ENCODE measurements at regions not wholly inside any gene's neighbourhood (a gene's known extent, or its start where the extent isn't known, plus 50 kb on each side); places are given as distances from the start of the nearest gene placed in this dataset.
"Not testable (repeated sequence)": the region's sequence is repeated elsewhere in the genome, so short reads cannot be mapped to it uniquely, and the experiment has no call there.

- Histone ChIP-seq H3K9ac (ENCODE audit: low read length in 2 of 2) (no peak overlapping the region), H3K36me3 (ENCODE audit: control insufficient read depth in 2 of 2, insufficient read depth in 2 of 2, low read length in 2 of 2) (no peaks in the 10 kb centered on the region), H3K4me1 (ENCODE audit: control insufficient read depth, insufficient read depth, low read length) (peaks cover 4% of the 10 kb centered on the region), H3K4me3 (ENCODE audit: low read length in 2 of 2) (no peak overlapping the region), H3K9me3 (ENCODE audit: control insufficient read depth in 2 of 2, low read length in 2 of 2) (no peaks in the 10 kb centered on the region), H3K27me3 (ENCODE audit: control insufficient read depth in 1 of 2, insufficient read depth in 2 of 2, low read length in 2 of 2) (no peaks in the 10 kb centered on the region), H3K27ac (ENCODE audit: low read length) (no peak overlapping the region)
Measured at GRCh38 chr14:53365486-53366130, 212.5 kb upstream of the DDHD1 start.

DNA sequence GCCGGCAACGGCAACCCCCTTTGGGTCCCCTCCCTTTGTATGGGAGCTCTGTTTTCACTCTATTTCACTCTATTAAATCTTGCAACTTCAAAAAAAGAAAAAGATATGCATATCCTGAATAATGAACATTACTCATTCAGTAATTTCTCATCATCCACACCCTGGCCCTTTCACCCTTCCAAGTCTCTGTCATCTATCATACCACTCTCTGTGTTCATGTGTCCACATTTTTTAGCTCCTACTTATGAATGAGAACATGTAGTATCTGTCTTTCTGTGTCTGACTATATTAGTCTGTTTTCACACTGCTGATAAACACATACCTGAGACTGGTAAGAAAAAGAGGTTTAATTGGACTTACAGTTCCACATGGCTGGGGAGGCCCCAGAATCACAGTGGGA lies 209.8 kb upstream of the DDHD1 start:
- H3K27me3 ChIP-seq (ENCODE audit: control insufficient read depth in 1 of 2, insufficient read depth in 2 of 2, low read length in 2 of 2); H3K9me3 ChIP-seq (ENCODE audit: control insufficient read depth in 2 of 2, low read length in 2 of 2); H3K9ac ChIP-seq (ENCODE audit: low read length in 2 of 2); H3K4me1 ChIP-seq (ENCODE audit: control insufficient read depth, insufficient read depth, low read length); H3K36me3 ChIP-seq (ENCODE audit: control insufficient read depth in 2 of 2, insufficient read depth in 2 of 2, low read length in 2 of 2); H3K27ac ChIP-seq (ENCODE audit: low read length); H3K4me3 ChIP-seq (ENCODE audit: low read length in 2 of 2): not testable (repeated sequence)

DNA sequence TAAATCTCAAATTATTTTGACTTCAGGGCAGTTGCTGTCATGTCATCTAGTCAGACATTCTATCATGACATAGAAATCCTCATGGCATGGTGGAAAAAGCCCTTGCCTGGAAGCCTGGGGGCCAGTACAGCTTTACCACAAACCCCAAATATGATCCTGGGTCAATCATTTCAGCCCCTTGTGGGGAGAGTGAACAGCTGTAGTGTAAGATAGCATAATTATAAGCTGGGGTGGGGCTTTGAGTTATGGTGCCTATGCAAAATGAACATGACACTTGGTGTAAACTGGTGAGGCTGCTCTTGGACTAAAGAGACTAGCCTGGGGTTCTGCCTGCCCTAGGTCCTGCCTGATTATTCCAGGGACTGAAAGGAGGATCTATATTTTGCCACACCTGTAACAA lies 207.7 kb upstream of the DDHD1 start:
- H3K27me3 ChIP-seq (ENCODE audit: control insufficient read depth in 1 of 2, insufficient read depth in 2 of 2, low read length in 2 of 2) = no peaks in the 10 kb centered on the region
- H3K4me1 ChIP-seq (ENCODE audit: control insufficient read depth, insufficient read depth, low read length) = no peaks in the 10 kb centered on the region
- H3K9ac ChIP-seq (ENCODE audit: low read length in 2 of 2) = no peak overlapping the region
- no peaks in the 10 kb centered on the region for H3K36me3 ChIP-seq (ENCODE audit: control insufficient read depth in 2 of 2, insufficient read depth in 2 of 2, low read length in 2 of 2)
- no peaks in the 10 kb centered on the region for H3K9me3 ChIP-seq (ENCODE audit: control insufficient read depth in 2 of 2, low read length in 2 of 2)
- H3K27ac ChIP-seq (ENCODE audit: low read length) = no peak overlapping the region
- H3K4me3 ChIP-seq (ENCODE audit: low read length in 2 of 2) = no peak overlapping the region

DNA sequence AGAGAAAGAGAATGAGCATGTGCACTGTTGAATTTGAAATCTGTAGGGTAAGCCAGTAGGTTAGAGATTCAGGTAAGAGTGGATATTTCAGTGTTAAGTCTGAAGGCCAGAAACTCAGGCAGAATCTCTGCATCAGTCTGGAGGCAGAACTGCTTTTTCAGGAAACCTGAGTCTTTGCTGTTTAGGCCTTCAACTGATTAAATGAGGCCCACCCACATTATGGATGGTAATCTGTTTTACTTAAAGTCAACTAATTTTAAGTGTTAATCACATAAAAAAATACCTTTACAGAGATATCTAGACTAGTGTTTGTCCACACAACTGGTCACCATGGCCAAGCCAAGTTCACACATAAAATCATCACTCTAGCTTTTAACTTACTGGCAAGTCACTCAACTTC lies 205.0 kb upstream of the DDHD1 start:
- Histone ChIP-seq H3K36me3 (ENCODE audit: control insufficient read depth in 2 of 2, insufficient read depth in 2 of 2, low read length in 2 of 2) (no peaks in the 10 kb centered on the region), H3K27me3 (ENCODE audit: control insufficient read depth in 1 of 2, insufficient read depth in 2 of 2, low read length in 2 of 2) (no peaks in the 10 kb centered on the region), H3K27ac (ENCODE audit: low read length) (no peak overlapping the region), H3K4me3 (ENCODE audit: low read length in 2 of 2) (no peak overlapping the region), H3K9me3 (ENCODE audit: control insufficient read depth in 2 of 2, low read length in 2 of 2) (no peaks in the 10 kb centered on the region), H3K9ac (ENCODE audit: low read length in 2 of 2) (no peak overlapping the region), H3K4me1 (ENCODE audit: control insufficient read depth, insufficient read depth, low read length) (no peaks in the 10 kb centered on the region)

DNA sequence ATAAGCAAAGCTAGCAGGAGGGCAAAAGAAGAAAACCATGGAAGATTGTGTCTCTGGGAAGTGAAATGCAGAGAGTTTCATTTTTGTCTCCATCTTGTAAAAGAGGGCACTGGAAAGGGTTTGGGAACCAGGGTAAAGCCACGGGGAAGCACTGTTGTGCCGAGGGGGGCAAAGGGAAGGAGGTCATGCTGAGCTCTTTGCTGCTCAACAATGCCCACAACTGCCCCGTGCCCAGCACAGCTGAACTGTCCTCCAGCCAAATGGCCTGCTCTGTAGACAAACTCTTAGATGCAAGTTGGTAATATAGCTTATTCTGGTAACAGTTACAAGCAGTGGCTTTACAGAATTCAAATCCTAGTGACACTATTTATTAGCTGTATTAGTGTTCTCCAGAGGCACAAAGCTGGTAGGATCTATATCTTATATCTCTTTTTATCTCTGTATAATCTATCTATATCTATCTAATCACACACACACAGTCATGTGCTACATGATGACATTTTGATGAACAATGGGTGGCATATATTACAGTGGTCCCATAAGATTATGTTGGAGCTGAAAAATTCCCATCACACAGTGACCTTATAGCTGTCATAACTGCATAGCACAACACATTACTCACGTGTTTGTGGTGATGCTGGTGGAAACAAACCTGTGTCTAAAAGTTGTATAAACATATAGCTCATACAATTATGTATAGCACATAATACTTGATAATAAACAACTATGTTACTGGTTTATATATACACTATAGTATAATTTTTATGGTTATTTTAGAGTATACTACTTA lies 203.4 kb upstream of the DDHD1 start:
- no peak overlapping the region for H3K4me3 ChIP-seq (ENCODE audit: low read length in 2 of 2)
- H3K9me3 ChIP-seq (ENCODE audit: control insufficient read depth in 2 of 2, low read length in 2 of 2) = no peaks in the 10 kb centered on the region
- H3K36me3 ChIP-seq (ENCODE audit: control insufficient read depth in 2 of 2, insufficient read depth in 2 of 2, low read length in 2 of 2) = no peaks in the 10 kb centered on the region
- H3K27me3 ChIP-seq (ENCODE audit: control insufficient read depth in 1 of 2, insufficient read depth in 2 of 2, low read length in 2 of 2) = no peaks in the 10 kb centered on the region
- H3K27ac ChIP-seq (ENCODE audit: low read length) = no peak overlapping the region
- H3K4me1 ChIP-seq (ENCODE audit: control insufficient read depth, insufficient read depth, low read length) = no peaks in the 10 kb centered on the region
- no peak overlapping the region for H3K9ac ChIP-seq (ENCODE audit: low read length in 2 of 2)

- Histone ChIP-seq H3K27me3 (ENCODE audit: control insufficient read depth in 1 of 2, insufficient read depth in 2 of 2, low read length in 2 of 2) (no peaks in the 10 kb centered on the region), H3K4me1 (ENCODE audit: control insufficient read depth, insufficient read depth, low read length) (no peaks in the 10 kb centered on the region), H3K36me3 (ENCODE audit: control insufficient read depth in 2 of 2, insufficient read depth in 2 of 2, low read length in 2 of 2) (no peaks in the 10 kb centered on the region), H3K9ac (ENCODE audit: low read length in 2 of 2) (no peak overlapping the region), H3K9me3 (ENCODE audit: control insufficient read depth in 2 of 2, low read length in 2 of 2) (no peaks in the 10 kb centered on the region), H3K27ac (ENCODE audit: low read length) (no peak overlapping the region), H3K4me3 (ENCODE audit: low read length in 2 of 2) (no peak overlapping the region)
Measured at GRCh38 chr14:53355581-53356112, 202.5 kb upstream of the DDHD1 start.

GRCh38 chr14:53354336-53354735 lies 201.2 kb upstream of the DDHD1 start:
- Histone ChIP-seq H3K9me3 (ENCODE audit: control insufficient read depth in 2 of 2, low read length in 2 of 2) (no peaks in the 10 kb centered on the region), H3K27ac (ENCODE audit: low read length) (no peak overlapping the region)

GRCh38 chr14:53350866-53351265 lies 197.7 kb upstream of the DDHD1 start:
- Histone ChIP-seq H3K27me3 (ENCODE audit: control insufficient read depth in 1 of 2, insufficient read depth in 2 of 2, low read length in 2 of 2) (no peaks in the 10 kb centered on the region), H3K9ac (ENCODE audit: low read length in 2 of 2) (no peak overlapping the region), H3K9me3 (ENCODE audit: control insufficient read depth in 2 of 2, low read length in 2 of 2) (no peaks in the 10 kb centered on the region), H3K4me3 (ENCODE audit: low read length in 2 of 2) (no peak overlapping the region), H3K27ac (ENCODE audit: low read length) (no peak overlapping the region), H3K36me3 (ENCODE audit: control insufficient read depth in 2 of 2, insufficient read depth in 2 of 2, low read length in 2 of 2) (no peaks in the 10 kb centered on the region), H3K4me1 (ENCODE audit: control insufficient read depth, insufficient read depth, low read length) (no peaks in the 10 kb centered on the region)

More at GRCh38 chr14:53354336-53354735, 201.2 kb upstream of the DDHD1 start:
- no peak overlapping the region for H3K9ac ChIP-seq (ENCODE audit: low read length in 2 of 2)
- H3K4me3 ChIP-seq (ENCODE audit: low read length in 2 of 2) = no peak overlapping the region
- H3K27me3 ChIP-seq (ENCODE audit: control insufficient read depth in 1 of 2, insufficient read depth in 2 of 2, low read length in 2 of 2) = no peaks in the 10 kb centered on the region
- no peaks in the 10 kb centered on the region for H3K36me3 ChIP-seq (ENCODE audit: control insufficient read depth in 2 of 2, insufficient read depth in 2 of 2, low read length in 2 of 2)
- no peaks in the 10 kb centered on the region for H3K4me1 ChIP-seq (ENCODE audit: control insufficient read depth, insufficient read depth, low read length)

GRCh38 chr14:53350429-53350828 lies 197.3 kb upstream of the DDHD1 start:
- no peak overlapping the region for H3K4me3 ChIP-seq (ENCODE audit: low read length in 2 of 2)
- H3K27ac ChIP-seq (ENCODE audit: low read length) = no peak overlapping the region
- no peaks in the 10 kb centered on the region for H3K36me3 ChIP-seq (ENCODE audit: control insufficient read depth in 2 of 2, insufficient read depth in 2 of 2, low read length in 2 of 2)
- no peaks in the 10 kb centered on the region for H3K27me3 ChIP-seq (ENCODE audit: control insufficient read depth in 1 of 2, insufficient read depth in 2 of 2, low read length in 2 of 2)
- no peak overlapping the region for H3K9ac ChIP-seq (ENCODE audit: low read length in 2 of 2)
- H3K9me3 ChIP-seq (ENCODE audit: control insufficient read depth in 2 of 2, low read length in 2 of 2) = no peaks in the 10 kb centered on the region
- H3K4me1 ChIP-seq (ENCODE audit: control insufficient read depth, insufficient read depth, low read length) = no peaks in the 10 kb centered on the region

DNA sequence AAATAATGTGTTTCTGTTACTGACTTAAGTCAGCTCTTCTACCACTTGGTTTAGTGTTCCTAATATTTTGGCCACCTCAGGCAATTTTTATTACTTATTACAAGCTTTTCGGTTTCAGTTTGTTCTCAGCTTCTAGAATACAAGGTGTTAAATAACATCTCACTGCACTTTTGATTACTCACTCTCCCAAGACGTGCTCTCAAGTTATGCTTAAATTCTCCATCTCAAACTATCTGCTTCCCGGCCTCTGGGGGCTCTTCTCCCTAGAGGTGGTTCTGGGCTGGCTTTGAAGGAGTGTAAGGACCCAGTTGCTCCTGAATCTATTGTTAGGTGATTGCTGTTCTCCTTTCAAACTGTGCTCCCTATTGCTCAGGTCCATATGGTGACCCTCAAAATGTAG lies 193.9 kb upstream of the DDHD1 start:
- no peaks in the 10 kb centered on the region for H3K27me3 ChIP-seq (ENCODE audit: control insufficient read depth in 1 of 2, insufficient read depth in 2 of 2, low read length in 2 of 2)
- H3K36me3 ChIP-seq (ENCODE audit: control insufficient read depth in 2 of 2, insufficient read depth in 2 of 2, low read length in 2 of 2) = no peaks in the 10 kb centered on the region
- no peak overlapping the region for H3K4me3 ChIP-seq (ENCODE audit: low read length in 2 of 2)
- no peak overlapping the region for H3K27ac ChIP-seq (ENCODE audit: low read length)
- no peaks in the 10 kb centered on the region for H3K4me1 ChIP-seq (ENCODE audit: control insufficient read depth, insufficient read depth, low read length)
- H3K9ac ChIP-seq (ENCODE audit: low read length in 2 of 2) = no peak overlapping the region
- H3K9me3 ChIP-seq (ENCODE audit: control insufficient read depth in 2 of 2, low read length in 2 of 2) = no peaks in the 10 kb centered on the region

DNA sequence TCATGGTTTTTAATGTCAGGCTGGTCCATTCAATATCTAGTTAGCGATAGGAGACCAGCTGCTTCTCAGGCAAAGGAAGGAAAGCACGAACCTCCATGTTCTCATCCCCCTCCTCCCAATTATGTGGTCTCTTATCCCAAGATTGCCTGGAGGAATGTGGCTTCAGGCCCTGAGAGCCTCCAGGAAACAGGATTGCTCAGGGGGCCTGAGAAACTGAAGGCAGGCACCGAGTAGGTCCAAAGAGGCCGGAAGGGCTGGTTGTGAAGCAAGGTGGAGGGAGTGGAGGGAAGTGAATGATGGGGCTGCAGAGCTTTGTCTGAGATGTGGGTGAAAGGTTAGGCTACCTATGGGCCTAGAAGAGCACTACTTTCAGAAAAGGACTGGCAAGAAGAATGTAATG lies 188.2 kb upstream of the DDHD1 start:
- Histone ChIP-seq H3K27ac (ENCODE audit: low read length) (no peak overlapping the region), H3K36me3 (ENCODE audit: control insufficient read depth in 2 of 2, insufficient read depth in 2 of 2, low read length in 2 of 2) (no peaks in the 10 kb centered on the region), H3K4me1 (ENCODE audit: control insufficient read depth, insufficient read depth, low read length) (no peaks in the 10 kb centered on the region), H3K9me3 (ENCODE audit: control insufficient read depth in 2 of 2, low read length in 2 of 2) (no peaks in the 10 kb centered on the region), H3K4me3 (ENCODE audit: low read length in 2 of 2) (no peak overlapping the region), H3K9ac (ENCODE audit: low read length in 2 of 2) (no peak overlapping the region), H3K27me3 (ENCODE audit: control insufficient read depth in 1 of 2, insufficient read depth in 2 of 2, low read length in 2 of 2) (no peaks in the 10 kb centered on the region)
